Glomerular visceral epithelial cell (primary cell): ENCODE measurements at regions not wholly inside any gene's neighbourhood (a gene's known extent, or its start where the extent isn't known, plus 50 kb on each side); places are given as distances from the start of the nearest gene placed in this dataset.

Experiments
- DNase-seq: peaks from one replicate; pipeline ENCODE4 v3.0.0-alpha.2; 2016; ENCODE audit errors: extremely low spot score

DNA sequence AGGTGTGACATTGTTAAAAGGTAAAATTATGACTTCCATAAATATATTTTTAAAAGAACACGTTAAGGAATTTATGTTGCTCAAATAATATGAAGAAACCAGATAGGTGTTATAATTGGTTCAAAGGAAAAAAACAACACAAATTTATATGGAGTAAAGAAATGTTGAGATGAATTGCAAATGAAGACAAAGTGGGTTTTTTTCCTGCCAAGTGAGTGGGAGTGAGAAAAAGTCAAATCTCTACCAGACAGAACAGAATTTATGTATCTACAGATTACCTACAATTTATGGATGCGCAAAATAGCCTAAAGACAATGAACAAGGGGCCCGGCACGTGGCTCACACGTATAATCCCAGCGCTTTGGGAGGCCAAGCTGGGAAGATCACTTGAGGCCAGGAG is 159.7 kb upstream of the SLC1A4 start:
- DNase-seq = no peak

DNA sequence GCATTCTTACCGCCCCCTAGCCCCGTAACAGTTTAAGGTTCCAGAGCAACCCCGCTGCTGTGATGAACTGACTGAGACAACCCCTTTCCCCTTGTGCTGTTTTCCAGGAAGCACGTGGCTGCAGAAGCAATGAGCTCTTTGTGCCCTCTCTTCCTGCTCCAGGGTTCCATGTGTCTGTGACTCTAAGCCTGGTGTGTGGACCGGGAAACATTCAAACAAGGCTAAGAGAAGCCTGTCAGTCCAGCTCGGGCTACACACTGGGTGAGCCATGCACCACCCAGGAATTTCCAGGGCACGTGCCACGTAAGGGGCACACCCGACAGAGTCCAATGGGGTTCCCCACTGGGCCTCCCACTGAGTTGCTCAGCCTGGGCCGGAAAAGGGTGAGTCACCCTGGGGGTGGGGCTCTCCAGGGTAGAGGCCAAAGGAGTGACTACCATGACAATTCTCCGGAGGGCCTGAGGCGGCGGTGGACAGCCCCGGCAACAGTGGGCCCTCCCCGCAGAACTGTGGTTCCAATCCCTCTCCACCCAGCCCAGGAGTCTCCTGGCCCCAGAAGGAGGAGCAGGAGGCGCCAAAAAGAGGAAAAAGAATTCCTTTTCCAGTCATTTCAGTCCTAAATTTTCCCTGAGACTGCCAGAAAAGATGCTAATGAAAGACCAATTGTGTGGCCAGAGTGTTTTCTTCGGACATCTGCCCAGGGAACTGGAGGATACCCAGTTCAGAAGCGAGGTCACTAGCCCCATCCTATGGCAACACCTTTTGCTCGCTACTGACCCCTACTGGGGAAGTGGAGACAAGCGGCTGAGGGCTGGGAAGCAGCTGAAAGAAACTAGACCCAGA is 157.8 kb upstream of the SLC1A4 start:
- DNase-seq = peak; percentile 97

DNA sequence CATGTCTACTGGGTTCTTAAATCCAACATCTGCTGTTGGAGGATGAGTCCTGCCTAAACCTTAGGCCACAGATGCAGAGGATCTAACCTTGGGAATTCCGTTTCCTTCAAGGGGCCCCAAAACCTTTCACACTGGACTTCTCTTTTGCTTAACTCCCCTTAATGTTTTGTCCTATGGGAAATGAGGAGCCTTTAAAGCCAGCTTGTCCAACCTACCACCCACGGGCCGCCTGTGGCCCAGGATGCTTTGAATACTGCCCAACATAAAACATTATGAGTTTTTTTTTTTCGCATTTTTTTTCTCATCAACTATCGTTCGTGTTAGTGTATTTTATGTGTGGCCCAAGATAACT is 157.2 kb upstream of the SLC1A4 start:
- DNase-seq = no peak

DNA sequence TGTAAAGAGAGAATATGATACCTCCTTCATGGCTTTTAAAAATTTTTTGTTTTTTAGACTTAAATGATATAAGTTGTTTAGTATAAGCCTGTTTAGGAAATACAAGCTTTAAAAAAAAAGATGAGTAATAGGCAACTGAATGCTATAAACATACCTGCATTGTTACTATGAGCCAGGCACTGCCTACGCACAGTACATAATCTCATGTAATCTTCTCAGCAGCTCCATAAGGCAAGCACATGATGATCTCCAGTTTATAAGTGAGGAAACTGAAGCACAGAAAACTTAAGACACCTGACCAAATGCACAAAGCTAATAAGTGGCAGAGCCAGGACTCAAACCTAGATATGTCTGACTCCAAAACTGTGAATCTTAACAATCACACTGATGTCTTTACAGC is 156.3 kb upstream of the SLC1A4 start:
- no peak for DNase-seq

DNA sequence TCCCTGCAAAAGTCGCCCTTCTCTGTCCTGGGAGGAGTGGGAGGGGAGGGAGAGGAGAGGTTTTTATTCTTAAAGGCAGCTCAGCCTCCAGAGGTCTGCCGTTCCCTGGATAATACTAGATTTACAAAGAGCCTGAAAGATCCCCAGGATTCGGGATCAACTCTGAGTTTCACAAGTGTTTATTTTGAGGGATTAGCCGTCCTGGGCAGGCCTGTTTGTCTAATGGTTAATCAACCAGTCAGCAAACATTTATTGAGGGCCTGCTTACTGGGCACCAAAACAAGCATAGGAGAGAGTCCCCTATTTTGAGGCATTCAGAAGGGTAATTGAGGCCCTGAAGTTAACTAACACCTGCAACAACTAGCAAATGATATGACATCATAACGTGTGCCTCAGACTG is 152.6 kb upstream of the SLC1A4 start:
- no peak for DNase-seq

DNA sequence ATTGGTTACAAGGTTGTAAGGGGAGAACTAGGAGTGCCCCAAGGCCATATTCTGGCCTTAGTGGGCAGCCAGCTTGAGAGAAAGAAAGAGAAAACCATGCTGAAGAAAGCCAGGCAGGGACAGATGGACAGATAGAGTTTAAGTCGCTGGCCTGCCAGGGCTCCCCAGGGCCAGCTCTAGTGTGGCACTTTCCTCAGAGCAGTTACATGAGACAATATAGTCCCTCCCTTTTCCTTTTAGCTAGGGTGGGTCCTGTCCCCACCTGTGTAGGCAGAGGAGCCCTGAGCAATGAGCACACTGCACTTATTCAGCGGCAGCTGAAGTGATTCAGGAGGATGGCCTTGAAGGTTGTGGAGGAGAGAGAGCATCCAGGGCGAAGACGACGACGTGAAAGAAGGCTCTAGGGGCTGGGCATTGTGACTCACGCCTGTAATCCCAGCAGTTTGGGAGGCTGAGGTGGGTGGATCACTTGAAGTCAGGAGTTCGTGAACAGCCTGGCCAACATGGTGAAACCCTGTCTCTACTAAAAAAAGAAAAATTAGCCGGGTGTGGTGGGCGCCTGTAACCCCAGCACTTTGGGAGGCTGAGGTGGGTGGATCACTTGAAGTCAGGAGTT is 152.0 kb upstream of the SLC1A4 start:
- peak; percentile 40 for DNase-seq

DNA sequence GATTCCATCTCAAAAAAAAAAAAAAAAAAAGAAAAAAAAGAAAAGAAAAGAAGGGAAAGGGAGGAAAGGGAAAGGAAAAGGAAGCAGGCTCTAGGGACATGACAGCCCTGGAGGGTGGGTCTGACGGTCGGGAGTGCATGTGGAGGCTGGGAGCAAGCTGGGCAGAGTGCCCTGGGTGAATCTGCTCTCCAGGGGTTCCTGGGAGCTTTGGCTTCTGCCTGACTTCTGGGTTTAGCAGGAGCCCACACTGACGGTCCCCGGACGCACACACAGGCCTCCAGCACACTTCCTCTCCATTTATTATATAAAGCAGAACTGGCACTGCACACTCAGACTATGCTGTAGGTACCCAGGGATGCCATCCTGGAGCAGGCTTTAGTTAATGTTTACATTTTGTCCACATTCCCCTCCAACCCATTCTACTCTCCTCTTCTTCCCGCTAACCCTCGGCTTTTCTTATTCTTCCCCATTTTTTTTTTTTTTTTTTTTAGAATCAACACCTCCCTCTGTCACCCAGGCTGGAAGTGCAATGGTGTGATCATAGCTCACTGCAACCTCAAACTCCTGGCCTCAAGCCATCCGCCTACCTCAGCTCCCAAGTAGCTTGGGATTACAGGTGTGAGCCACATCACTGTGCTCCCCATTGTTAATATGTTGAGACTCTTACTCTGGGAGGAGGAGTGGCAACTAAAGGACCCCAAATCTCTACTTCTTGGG is 151.1 kb upstream of the SLC1A4 start:
- DNase-seq = peak; percentile 90

DNA sequence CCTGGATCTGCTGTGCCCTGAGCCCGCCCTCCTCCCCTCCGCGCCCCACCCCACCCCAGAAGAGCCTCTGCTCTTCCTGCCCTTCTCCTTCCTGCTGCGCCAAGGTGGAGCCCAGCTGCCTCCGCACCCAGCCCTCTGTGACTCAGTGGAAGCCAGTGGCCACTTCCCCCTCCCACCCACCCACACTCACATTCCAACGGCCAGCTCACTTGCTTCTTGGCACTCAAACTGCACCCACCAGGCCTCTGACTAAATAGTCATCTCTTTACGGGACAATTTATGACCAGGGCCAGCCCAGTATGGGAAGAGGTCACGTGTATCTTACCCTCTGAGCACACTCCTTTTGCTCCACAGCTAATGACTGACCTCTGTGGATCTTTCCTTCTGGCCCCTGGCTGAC is 150.4 kb upstream of the SLC1A4 start:
- DNase-seq = peak; percentile 95

DNA sequence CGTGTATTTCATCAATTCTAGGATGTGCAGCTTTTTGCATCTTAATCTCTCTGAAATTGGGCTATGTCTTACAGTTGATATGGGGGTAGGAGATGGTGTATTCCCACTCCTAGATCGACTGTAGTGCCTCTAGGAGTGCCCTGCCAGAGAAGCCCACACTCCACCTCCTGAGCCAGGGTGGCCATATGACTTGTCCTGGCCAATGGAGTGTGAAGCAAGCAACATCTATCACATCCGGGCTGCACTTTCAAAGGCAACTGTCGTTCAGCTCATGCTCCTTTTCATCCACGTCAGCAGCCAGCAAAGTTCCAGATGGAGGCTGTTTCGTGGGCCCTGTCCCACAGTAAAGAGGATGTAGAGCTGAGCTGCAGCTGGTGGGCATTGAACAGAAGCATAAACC is 149.4 kb upstream of the SLC1A4 start:
- peak; percentile 48 for DNase-seq

DNA sequence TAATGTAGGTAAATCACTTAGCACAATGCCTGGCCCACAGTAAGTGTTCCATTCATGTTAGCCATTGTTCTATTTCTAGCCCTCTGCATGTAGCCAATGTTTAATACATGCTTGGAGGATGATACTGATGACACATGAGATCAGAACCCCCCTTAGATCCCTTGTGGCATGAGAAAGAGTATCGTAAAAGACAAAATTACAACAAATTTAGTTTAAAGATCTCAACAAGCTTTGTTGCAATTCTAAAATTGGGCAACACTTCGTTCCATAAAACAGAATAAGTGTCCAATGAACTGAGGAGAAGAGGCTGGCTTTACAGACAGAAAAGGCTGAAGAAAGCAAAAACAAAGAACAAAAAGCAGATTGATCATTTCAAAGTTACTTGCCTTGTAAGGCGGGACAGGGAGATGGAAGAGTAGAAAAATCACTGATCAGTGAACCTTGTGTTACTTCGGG is 148.7 kb upstream of the SLC1A4 start:
- DNase-seq = no peak

DNA sequence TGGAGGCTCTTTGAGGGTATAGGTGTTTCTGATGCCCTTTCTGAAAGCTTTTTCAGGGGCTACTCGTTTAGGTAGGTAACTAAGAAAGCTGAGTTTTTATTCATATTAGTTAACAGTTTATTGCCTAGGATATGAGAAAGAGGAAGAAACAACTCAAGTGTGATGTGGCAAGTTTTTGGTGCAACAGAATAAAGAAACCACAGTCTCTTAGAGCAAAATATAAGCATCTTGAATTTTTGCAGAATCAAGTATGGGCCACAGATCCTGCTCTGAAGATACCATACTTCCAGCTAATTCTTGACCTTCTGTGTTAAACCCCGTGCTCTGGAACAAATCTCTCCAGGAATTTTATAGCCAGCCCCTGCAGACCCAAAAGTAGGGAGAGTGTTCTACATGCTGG is 147.7 kb upstream of the SLC1A4 start:
- no peak for DNase-seq

DNA sequence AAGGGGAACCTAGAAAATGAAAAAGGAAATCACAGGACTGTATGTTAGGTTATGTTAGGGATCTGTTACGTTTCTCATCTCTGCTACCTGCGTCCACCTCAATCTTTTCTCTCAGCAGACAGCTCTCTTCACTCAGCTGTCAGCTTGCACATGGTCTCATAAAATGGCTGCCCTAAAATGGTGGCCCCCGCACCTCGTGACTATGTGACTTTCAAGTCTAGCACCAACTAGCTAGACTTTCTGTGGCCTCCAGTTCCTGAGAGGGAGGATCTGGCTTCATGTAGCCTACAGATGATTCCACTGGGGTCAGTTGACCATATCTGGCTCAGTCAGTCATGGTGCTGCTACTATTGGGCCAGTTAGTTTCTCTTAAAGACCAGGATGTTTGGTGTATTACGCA is 147.2 kb upstream of the SLC1A4 start:
- DNase-seq = no peak

DNA sequence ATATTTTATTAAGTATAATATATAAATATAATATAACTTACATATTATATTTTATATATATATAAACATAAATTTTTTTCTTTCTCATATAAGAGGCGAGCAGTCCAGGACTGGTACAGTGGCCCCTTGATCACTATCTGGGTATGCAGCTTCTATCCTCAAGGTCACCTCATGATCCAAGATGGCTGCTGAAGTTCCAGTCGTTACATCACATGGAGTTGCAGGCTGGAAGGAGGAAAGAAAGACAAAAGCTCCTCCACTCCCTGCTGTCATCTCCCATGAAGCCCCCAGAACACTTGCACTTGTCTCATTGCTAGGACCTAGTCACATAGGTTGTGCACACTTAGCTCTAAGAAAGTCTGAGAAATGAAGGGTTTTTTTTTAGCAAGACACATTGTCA is 145.1 kb upstream of the SLC1A4 start:
- no peak for DNase-seq

DNA sequence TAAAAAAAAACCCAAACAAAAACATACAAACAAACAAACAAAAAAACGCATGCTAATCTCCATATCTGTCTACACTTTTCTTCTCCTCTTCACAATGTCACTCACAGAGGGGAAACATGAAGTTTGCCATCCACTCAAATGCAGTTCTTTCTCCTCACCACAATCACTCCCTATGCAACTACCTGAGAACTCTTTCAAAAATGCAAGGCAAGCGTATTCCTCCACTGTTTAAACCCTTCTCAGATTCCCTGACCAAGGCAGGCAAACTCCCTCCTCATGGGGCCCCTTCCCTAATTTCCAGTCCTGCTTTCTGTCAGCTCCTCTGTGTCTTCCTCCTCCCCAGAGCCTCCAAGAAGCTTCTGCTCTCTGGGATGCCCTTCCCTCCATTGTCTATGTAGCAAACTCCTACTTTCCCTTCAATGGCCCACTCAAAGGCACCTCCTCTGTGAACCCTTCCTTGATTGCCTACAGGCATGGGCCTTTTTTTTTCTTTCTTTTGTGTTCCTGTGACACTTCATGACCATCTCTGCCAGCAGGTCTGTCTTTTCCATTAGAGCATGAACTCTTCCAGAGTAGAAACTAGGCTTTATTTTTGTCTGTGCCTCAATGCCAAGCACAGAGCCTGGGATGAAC is 143.8 kb upstream of the SLC1A4 start:
- no peak for DNase-seq

DNA sequence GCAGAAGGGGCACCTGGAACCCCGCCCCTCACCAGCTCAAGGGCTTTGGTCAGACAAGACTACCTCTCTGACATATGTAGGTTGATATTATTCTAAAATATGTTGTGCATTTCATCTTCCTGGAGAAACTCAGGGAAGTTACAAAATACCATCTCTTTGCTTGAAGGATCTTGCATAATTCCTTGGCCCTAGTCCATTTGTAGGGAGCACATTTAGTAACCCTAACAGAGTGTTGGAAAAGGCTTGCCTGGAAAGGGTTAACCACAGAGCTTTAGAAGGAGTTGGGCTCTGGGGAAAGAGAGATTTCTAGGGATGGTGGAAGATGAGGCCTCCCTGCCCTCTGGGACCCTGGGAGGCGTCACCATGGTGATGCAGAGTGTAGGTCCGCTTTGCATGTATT is 143.0 kb upstream of the SLC1A4 start:
- no peak for DNase-seq

DNA sequence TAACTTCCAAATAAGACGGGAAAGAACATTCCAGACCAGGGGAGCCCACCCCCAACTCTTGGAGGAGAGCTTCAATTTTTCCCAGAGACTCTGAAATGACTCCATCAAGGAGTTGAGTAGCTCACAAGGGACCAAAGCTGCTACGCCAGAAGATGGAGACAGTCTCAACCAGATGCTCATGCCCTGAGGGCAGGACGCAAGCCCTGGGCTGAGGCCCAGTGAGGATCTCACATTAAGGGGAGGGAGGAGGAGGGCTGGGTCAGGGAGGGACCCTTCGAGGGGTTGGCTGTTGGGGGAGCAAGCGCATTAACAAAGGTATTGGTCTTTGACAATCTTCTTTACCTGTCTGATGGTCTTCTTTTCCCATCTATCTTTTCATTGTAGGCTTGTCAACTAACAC is 141.3 kb upstream of the SLC1A4 start:
- no peak for DNase-seq

DNA sequence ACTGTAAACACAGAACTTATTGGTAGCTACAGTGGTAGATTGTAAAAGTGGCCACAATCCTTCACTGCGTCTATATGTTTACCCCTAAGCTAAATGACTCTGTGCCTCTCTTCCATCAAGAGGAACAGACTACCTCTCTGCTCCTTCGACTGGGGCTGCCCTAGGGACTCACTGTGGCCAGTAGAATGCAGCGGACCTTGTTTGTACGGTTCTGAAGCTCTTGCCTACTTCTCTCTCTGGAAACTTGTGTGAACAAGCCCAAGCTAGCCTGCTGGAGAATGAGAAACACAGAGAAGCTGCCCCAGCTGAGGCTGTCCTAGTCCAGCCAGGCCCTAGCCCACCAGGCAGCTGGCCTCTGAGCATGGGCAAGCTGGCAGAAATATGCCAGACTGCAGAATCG is 140.8 kb upstream of the SLC1A4 start:
- DNase-seq = no peak

DNA sequence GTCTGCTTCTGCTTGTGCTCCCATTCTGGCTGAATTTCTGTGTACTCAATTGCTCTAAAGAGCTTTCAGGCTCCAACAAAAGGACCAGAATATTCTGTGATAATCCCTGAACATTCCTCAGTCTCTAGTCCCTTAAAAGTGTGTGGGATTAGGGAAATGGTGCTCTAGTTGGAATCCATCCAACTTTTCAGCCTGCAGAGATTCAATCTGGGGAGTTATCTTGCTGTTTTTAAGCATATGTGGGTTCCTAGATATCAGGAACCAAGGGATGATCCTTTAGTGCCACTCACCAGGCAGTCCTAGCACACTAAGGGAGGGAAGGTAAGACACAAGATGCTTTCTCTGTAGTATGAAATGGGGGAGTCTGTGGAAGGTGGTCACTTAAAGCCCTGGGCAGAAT is 140.3 kb upstream of the SLC1A4 start:
- DNase-seq = no peak

DNA sequence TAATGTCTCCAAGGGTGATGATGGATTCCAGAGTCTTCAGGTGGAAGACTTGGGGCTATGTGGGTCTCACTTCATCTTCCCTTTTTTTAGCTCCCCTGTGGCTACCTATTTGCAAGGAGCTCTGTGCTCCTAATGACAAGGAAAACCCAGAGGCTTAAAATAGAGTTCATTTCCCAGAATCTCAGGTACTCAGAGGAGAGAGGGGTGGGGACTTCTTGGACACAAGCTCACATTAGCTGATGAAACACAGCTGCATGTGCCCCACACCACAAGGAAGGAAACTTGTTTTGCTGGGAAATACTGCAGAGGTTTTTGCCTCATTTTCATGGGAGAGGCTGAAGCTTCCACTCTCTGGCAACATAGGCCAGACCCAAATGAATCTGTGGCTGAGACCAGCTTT is 138.6 kb upstream of the SLC1A4 start:
- no peak for DNase-seq

DNA sequence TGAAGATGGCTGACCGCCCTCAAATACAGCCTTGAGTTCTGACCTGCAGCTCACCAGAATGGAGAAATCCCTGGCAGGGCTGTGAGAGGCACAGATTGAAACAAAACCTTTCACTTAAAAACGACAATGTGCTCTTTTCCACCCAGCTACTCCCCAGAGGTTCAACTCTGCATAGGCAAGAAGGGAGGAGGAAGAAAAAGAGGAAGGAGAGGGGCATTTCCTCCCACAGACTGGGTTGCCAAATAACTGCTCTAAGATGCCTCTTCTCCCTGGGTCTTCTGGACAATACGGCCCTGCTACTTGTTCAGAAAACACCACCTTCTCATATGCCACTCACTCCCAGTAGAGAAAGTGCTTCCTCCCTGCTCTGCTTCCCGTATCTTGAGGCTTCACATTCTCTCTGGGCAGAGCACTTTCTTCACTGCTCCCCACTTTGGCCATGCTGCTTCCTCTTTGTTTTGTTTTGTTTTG is 136.4 kb upstream of the SLC1A4 start:
- DNase-seq = no peak

DNA sequence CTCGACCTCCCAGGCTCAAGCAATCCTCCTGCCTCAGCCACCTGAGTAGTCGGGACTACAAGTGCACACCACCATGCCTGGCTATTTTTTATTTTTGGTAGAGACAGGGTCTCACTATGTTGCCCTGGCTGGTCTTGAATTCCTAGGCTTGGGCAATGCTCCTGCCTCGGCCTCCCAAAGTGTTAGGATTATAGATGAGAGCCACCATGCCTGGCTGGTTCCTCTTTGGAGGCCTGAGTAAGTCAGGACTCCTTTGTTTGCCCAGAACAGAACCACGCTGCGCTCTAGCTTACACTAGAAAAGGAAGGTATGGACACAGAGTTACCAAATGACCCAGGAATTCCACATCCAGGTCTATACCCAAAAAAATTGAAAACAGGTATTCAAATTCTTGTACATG is 135.9 kb upstream of the SLC1A4 start:
- DNase-seq = no peak

DNA sequence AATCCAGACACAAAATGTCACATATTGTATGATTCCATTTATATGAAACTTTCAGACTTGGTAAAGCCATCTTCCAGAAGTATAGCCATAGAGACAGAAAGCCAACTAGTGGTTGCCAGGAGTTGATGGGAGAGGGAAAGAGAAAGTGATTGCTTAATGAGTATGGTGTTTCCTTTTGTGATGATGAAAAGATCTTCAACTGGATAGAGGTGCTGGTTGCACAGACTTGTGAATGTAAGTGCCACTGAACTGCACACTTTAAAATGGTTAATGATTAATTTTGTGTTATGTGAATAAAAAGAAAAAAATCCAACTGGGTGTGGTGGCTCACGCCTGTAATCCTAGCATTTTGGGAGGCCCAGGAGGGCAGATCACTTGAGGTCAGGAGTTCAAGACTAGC is 135.3 kb upstream of the SLC1A4 start:
- DNase-seq = no peak
